WTC11 (cell line): ENCODE measurements at regions not wholly inside any gene's neighbourhood (a gene's known extent, or its start where the extent isn't known, plus 50 kb on each side); places are given as distances from the start of the nearest gene placed in this dataset.

ENCODE experiments used
- CTCF ChIP-seq: fragments of 200-600 bp; IDR thresholded peaks from 2 replicates; pipeline ENCODE4 v1.8.0; 2022; ENCODE audit warnings: antibody characterized with exemption
- E2F5 ChIP-seq: sonication (generic); formaldehyde crosslinking; IDR thresholded peaks from 2 replicates; pipeline ENCODE4 v1.8.1; 2022; ENCODE audit warnings: mild to moderate bottlenecking, moderate library complexity, missing genetic modification reagents
- FOXP1 ChIP-seq: sonication (generic); formaldehyde crosslinking; IDR thresholded peaks from 2 replicates; pipeline ENCODE4 v1.8.0; 2022; ENCODE audit warnings: missing genetic modification reagents, mild to moderate bottlenecking, moderate library complexity, borderline replicate concordance
- RELA ChIP-seq: sonication (generic); formaldehyde crosslinking; IDR thresholded peaks from 2 replicates; pipeline ENCODE4 v1.8.1; 2022; ENCODE audit warnings: missing genetic modification reagents, mild to moderate bottlenecking, borderline replicate concordance
- SMAD3 ChIP-seq: sonication (generic); formaldehyde crosslinking; IDR thresholded peaks from 2 replicates; pipeline ENCODE4 v1.8.0; 2022; ENCODE audit warnings: missing genetic modification reagents, mild to moderate bottlenecking, borderline replicate concordance

- TF ChIP-seq FOXP1, result no peak
- TF ChIP-seq E2F5 (CRISPR knock-in tag), result no peak
- no peak for TF ChIP-seq CTCF
- TF ChIP-seq RELA (CRISPR knock-in tag), result no peak
- TF ChIP-seq SMAD3, result no peak
These were observed 745.8 kb upstream of the CHAC2 start for GRCh38 chr2:53021828-53022227.
